NCI-H524 treated with DMSO at 0.1 percent for 48 hours (cell line): ENCODE measurements at regions not wholly inside any gene's neighbourhood (a gene's known extent, or its start where the extent isn't known, plus 50 kb on each side); places are given as distances from the start of the nearest gene placed in this dataset.

Experiments used
- DNase-seq: peaks from one replicate; lab custom pipeline; 2025; lab: John Stamatoyannopoulos, UW

- no peak for DNase-seq
These were observed 62.6 kb upstream of the LY86 start for GRCh38 chr6:6525933-6526332.

GRCh38 chr6:6529275-6529674 lies 59.2 kb upstream of the LY86 start:
- no peak for DNase-seq

DNA sequence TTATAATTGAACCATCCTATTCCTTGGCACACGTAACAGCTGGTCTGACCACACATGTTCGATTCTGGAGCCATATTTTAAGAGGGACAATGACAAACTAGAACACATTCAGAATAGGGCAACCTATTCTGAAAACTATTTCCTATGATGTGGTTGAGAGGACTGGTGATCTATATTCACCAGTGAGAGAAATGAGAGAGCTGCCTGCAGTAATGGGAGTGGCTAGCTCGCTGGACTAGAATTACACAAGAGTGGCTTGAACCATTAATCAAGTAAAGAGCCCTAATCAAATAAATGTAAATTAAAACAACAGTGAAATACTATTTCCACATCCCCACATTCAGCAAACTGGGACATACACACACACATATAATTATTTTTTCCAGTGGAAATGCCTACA lies 55.3 kb upstream of the LY86 start:
- no peak for DNase-seq

DNA sequence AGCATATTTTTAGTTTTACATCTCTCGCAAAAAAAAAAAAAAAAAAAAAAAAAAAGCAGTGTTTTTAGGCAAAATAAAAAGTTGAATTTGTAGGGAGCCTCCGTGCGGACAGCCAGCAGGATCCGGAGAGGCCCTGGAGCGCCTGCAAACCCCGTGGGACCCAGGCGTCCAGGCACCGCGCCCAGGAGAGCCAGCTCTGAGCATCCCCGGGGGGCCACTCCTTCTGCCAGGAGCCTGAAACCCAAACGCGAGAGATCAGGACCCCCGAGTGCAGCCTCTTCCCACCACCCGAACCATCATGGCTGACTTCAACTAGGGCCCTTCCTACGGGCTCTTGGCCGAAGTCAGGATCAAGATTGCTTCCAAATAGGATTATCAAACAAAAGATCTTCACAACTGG lies 54.1 kb upstream of the LY86 start:
- no peak for DNase-seq

DNA sequence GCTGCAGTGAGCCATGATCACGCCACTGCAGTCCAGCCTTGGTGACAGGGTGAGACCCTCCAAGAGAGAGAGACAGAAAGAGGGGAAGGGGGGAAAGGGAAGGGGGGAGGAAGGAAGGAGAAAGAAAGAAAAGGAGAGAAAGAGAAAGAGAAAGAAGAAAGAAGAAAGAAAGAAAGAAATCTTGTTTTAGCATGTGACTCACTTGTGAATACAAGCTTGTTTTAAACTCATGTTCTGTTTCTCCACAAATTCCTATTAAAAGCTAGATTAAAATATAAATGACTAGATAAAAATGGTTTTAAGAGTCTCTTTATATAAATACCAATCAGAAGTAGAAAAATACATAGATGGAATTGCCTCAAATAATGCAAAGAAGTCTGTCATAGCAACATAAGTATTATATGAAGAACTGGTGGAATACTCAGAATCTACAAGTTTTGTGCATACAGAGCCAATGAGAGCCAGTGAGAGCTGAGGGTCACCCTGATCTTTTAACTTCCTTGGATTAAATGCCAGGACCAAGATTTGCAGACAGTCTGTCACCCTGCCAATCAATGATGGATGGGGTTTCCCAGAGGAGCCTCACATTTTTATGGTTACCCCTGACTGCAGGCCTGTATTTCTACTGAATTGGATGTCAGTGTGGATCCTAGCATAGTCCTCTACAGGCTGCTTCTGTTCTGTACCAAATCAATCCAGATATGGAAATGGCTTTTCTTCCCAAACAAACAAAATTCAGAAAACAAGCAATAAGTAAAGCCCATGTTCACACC lies 50.8 kb upstream of the LY86 start:
- DNase-seq = no peak

DNA sequence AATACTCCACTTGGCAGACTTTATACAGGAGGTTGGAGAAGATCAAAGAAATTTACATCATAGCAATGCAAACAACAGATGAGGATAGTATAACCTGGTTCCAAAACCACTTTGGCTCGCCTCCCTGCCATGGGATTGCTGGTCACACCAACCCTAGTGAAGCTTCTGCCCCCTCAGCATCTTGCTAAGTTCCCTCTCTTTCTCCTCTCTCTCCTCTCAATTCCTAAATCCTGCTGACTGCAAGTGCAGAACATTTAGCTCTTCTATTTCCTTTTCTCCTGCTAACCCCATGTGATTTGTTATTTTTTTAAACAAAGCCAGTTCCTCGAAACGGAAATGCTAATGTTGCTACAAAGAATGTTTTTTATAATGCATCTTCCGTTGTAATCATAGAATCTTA lies 50.3 kb upstream of the LY86 start:
- no peak for DNase-seq
